WTC11 (cell line): ENCODE measurements at regions not wholly inside any gene's neighbourhood (a gene's known extent, or its start where the extent isn't known, plus 50 kb on each side); places are given as distances from the start of the nearest gene placed in this dataset.
"Not testable (repeated sequence)": the region's sequence is repeated elsewhere in the genome, so short reads cannot be mapped to it uniquely, and the experiment has no call there.

Experiments used
- ATAC-seq: fragments of 200-7000 bp; cut with Tn5 transposase; 2 replicates; pipeline ENCODE4 v1.10.0; 2021; ENCODE audit warnings: mild to moderate bottlenecking, moderate library complexity
- CTCF ChIA-PET: fragments of 300-600 bp; sonication (Branson Sonifier 250); formaldehyde crosslinking; loops from one replicate; lab custom pipeline; 2021; ENCODE audit warnings: antibody characterized with exemption; lab: Charles Lee
- POLR2A ChIA-PET: fragments of 350-600 bp; sonication (Branson Sonifier 250); formaldehyde crosslinking; loops from one replicate; lab custom pipeline; 2021; ENCODE audit warnings: antibody characterized with exemption; lab: Charles Lee
- DNase-seq: peaks from one replicate; pipeline ENCODE4 v3.0.0; 2021; ENCODE audit warnings: low spot score
- H3K27ac Mint-ChIP-seq: 2 replicates; pipeline ENCODE4 v1.8.0; 2021; ENCODE audit warnings: mixed read lengths
- H3K27me3 Mint-ChIP-seq: 2 replicates; pipeline ENCODE4 v1.8.0; 2021; ENCODE audit warnings: low read depth, mild to moderate bottlenecking, moderate library complexity, mixed read lengths
- H3K36me3 Mint-ChIP-seq: 2 replicates; pipeline ENCODE4 v1.8.0; 2021; ENCODE audit warnings: mixed read lengths
- H3K4me1 Mint-ChIP-seq: 2 replicates; pipeline ENCODE4 v1.8.0; 2022; ENCODE audit warnings: mixed read lengths
- H3K4me3 Mint-ChIP-seq: 2 replicates; pipeline ENCODE4 v1.8.0; 2021; ENCODE audit warnings: mild to moderate bottlenecking, moderate library complexity, mixed read lengths
- H3K9me3 Mint-ChIP-seq: 2 replicates; pipeline ENCODE4 v1.8.0; 2021; ENCODE audit warnings: mixed read lengths
- E2F4 ChIP-seq: sonication (generic); formaldehyde crosslinking; IDR thresholded peaks from 2 replicates; pipeline ENCODE4 v1.8.1; 2022; ENCODE audit warnings: low read depth, mild to moderate bottlenecking, moderate library complexity, missing genetic modification reagents, borderline replicate concordance
- ERG ChIP-seq: fragments of 250-450 bp; sonication (Bioruptor Pico); IDR thresholded peaks from 2 replicates; pipeline ENCODE4 v1.8.0; 2021; ENCODE audit warnings: mild to moderate bottlenecking
- FOXJ3 ChIP-seq: sonication (generic); formaldehyde crosslinking; IDR thresholded peaks from 2 replicates; pipeline ENCODE4 v1.9.0; 2021; ENCODE audit warnings: missing genetic modification reagents, mild to moderate bottlenecking, borderline replicate concordance
- GABPB1 ChIP-seq: sonication (generic); formaldehyde crosslinking; IDR thresholded peaks from 2 replicates; pipeline ENCODE4 v1.8.1; 2023; ENCODE audit warnings: mild to moderate bottlenecking, missing genetic modification reagents
- HMGA2 ChIP-seq: fragments of 250-450 bp; sonication (Bioruptor Pico); IDR thresholded peaks from 2 replicates; pipeline ENCODE4 v1.4.0; 2021; ENCODE audit warnings: mild to moderate bottlenecking, moderate library complexity
- KAT7 ChIP-seq: sonication (generic); formaldehyde crosslinking; IDR thresholded peaks from 2 replicates; pipeline ENCODE4 v1.8.1; 2023; ENCODE audit warnings: missing genetic modification reagents, mild to moderate bottlenecking, borderline replicate concordance
- MYBL2 ChIP-seq: sonication (generic); formaldehyde crosslinking; IDR thresholded peaks from 2 replicates; pipeline ENCODE4 v1.8.1; 2023; ENCODE audit warnings: mild to moderate bottlenecking, moderate library complexity, missing genetic modification reagents
- NR1H2 ChIP-seq: sonication (generic); formaldehyde crosslinking; IDR thresholded peaks from 2 replicates; pipeline ENCODE4 v1.9.0; 2021; ENCODE audit warnings: mild to moderate bottlenecking, moderate library complexity, missing genetic modification reagents
- NR3C1 ChIP-seq: sonication (generic); formaldehyde crosslinking; conservative IDR thresholded peaks from 2 replicates; pipeline ENCODE4 v1.8.1; 2023; ENCODE audit warnings: low read depth, mild to moderate bottlenecking, missing genetic modification reagents
- PRRX2 ChIP-seq: fragments of 250-450 bp; sonication (Bioruptor Pico); IDR thresholded peaks from 2 replicates; pipeline ENCODE4 v1.8.0; 2021; ENCODE audit warnings: mild to moderate bottlenecking
- RORB ChIP-seq: fragments of 250-450 bp; sonication (Bioruptor Pico); IDR thresholded peaks from 2 replicates; pipeline ENCODE4 v1.9.0; 2021; ENCODE audit warnings: mild to moderate bottlenecking
- TP53 ChIP-seq: sonication (generic); formaldehyde crosslinking; IDR thresholded peaks from 2 replicates; pipeline ENCODE4 v1.8.1; 2023; ENCODE audit warnings: mild to moderate bottlenecking, missing genetic modification reagents
- ZNF263 ChIP-seq: sonication (generic); formaldehyde crosslinking; IDR thresholded peaks from 2 replicates; pipeline ENCODE4 v1.8.1; 2022; ENCODE audit warnings: low read depth, mild to moderate bottlenecking, moderate library complexity, missing genetic modification reagents
- ZNF396 ChIP-seq: fragments of 250-450 bp; sonication (Bioruptor Pico); IDR thresholded peaks from 2 replicates; pipeline ENCODE4 v1.8.0; 2021; ENCODE audit warnings: mild to moderate bottlenecking, moderate library complexity, borderline replicate concordance
- ZNF671 ChIP-seq: fragments of 250-450 bp; sonication (Bioruptor Pico); IDR thresholded peaks from 2 replicates; pipeline ENCODE4 v1.8.0; 2021; ENCODE audit warnings: mild to moderate bottlenecking
- TF ChIP-seq, protein P1 (sequence below): sonication (generic); formaldehyde crosslinking; IDR thresholded peaks from 2 replicates; pipeline ENCODE4 v1.8.1; 2023; ENCODE audit warnings: mild to moderate bottlenecking, missing genetic modification reagents, borderline replicate concordance
- TF ChIP-seq, protein P2 (sequence below): sonication (generic); formaldehyde crosslinking; IDR thresholded peaks from 2 replicates; pipeline ENCODE4 v1.8.0; 2022; ENCODE audit warnings: missing genetic modification reagents

- TF ChIP-seq E2F4 (no peak), ZNF396 (CRISPR knock-in tag) (no peak), ZNF263 (CRISPR knock-in tag) (no peak), NR1H2 (CRISPR knock-in tag) (no peak), FOXJ3 (no peak), MYBL2 (CRISPR knock-in tag) (no peak)
- TF ChIP-seq, protein P1, sequence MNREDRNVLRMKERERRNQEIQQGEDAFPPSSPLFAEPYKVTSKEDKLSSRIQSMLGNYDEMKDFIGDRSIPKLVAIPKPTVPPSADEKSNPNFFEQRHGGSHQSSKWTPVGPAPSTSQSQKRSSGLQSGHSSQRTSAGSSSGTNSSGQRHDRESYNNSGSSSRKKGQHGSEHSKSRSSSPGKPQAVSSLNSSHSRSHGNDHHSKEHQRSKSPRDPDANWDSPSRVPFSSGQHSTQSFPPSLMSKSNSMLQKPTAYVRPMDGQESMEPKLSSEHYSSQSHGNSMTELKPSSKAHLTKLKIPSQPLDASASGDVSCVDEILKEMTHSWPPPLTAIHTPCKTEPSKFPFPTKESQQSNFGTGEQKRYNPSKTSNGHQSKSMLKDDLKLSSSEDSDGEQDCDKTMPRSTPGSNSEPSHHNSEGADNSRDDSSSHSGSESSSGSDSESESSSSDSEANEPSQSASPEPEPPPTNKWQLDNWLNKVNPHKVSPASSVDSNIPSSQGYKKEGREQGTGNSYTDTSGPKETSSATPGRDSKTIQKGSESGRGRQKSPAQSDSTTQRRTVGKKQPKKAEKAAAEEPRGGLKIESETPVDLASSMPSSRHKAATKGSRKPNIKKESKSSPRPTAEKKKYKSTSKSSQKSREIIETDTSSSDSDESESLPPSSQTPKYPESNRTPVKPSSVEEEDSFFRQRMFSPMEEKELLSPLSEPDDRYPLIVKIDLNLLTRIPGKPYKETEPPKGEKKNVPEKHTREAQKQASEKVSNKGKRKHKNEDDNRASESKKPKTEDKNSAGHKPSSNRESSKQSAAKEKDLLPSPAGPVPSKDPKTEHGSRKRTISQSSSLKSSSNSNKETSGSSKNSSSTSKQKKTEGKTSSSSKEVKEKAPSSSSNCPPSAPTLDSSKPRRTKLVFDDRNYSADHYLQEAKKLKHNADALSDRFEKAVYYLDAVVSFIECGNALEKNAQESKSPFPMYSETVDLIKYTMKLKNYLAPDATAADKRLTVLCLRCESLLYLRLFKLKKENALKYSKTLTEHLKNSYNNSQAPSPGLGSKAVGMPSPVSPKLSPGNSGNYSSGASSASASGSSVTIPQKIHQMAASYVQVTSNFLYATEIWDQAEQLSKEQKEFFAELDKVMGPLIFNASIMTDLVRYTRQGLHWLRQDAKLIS (CRISPR knock-in tag): no peak
- TF ChIP-seq, all 79 proteins: peak for 0
These were observed 57.1 kb upstream of the NCOA3 start (continued) for GRCh38 chr20:47444584-47444983.

DNA sequence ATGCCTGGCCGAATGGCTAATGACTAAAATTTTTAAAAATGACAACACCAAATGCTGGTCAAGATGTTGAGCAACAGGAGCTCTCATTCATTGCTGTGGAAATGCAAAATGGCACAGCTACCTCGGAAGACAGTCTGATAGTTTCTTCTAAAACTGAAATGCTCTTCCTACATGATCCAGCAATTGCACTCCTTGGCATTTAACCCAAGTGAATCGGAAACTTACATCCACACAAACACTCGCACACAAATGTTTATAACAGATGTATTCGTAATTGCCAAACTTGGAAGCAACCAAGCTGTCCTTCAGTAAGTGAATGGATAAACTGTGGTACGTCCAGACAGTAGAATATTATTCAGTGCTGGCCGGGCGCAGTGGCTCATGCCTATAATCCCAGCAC is 56.4 kb upstream of the NCOA3 start:
- DNase-seq (no peak), ATAC-seq (no peak)
- CTCF ChIA-PET: interaction anchor here (1.5 kb wide), 1 partner anchor 240 kb away, joined by 3 read pairs; no protein-coding TSS in a partner anchor
- Mint-ChIP-seq H3K27ac (no peak overlapping the region), H3K27me3 (no peaks in the 10 kb centered on the region), H3K9me3 (no peaks in the 10 kb centered on the region), H3K4me1 (peaks cover 4% of the 10 kb centered on the region; the same call in 1 of the 2 replicates), H3K36me3 (no peaks in the 10 kb centered on the region), H3K4me3 (no peak overlapping the region)
- POLR2A ChIA-PET: no interaction called here
- TF ChIP-seq E2F4: no peak

GRCh38 chr20:47447350-47448296 is 54.1 kb upstream of the NCOA3 start:
- H3K27ac Mint-ChIP-seq, H3K4me1 Mint-ChIP-seq, H3K4me3 Mint-ChIP-seq, H3K36me3 Mint-ChIP-seq, H3K27me3 Mint-ChIP-seq, ATAC-seq, H3K9me3 Mint-ChIP-seq, DNase-seq, POLR2A ChIA-PET, CTCF ChIA-PET: not testable (repeated sequence)

GRCh38 chr20:47448429-47448828 is 53.3 kb upstream of the NCOA3 start:
- no peaks in the 10 kb centered on the region for H3K9me3 Mint-ChIP-seq
- ATAC-seq (no peak), DNase-seq (no peak)
- ChIA-PET POLR2A (no interaction called here), CTCF (no interaction called here)
- no peaks in the 10 kb centered on the region for H3K36me3 Mint-ChIP-seq
- no peaks in the 10 kb centered on the region for H3K27me3 Mint-ChIP-seq
- no peak overlapping the region for H3K27ac Mint-ChIP-seq
- no peaks in the 10 kb centered on the region for H3K4me1 Mint-ChIP-seq
- no peak overlapping the region for H3K4me3 Mint-ChIP-seq
- TF ChIP-seq PRRX2 (CRISPR knock-in tag): no peak
- TF ChIP-seq GABPB1 (CRISPR knock-in tag): no peak
- TF ChIP-seq, protein P2, sequence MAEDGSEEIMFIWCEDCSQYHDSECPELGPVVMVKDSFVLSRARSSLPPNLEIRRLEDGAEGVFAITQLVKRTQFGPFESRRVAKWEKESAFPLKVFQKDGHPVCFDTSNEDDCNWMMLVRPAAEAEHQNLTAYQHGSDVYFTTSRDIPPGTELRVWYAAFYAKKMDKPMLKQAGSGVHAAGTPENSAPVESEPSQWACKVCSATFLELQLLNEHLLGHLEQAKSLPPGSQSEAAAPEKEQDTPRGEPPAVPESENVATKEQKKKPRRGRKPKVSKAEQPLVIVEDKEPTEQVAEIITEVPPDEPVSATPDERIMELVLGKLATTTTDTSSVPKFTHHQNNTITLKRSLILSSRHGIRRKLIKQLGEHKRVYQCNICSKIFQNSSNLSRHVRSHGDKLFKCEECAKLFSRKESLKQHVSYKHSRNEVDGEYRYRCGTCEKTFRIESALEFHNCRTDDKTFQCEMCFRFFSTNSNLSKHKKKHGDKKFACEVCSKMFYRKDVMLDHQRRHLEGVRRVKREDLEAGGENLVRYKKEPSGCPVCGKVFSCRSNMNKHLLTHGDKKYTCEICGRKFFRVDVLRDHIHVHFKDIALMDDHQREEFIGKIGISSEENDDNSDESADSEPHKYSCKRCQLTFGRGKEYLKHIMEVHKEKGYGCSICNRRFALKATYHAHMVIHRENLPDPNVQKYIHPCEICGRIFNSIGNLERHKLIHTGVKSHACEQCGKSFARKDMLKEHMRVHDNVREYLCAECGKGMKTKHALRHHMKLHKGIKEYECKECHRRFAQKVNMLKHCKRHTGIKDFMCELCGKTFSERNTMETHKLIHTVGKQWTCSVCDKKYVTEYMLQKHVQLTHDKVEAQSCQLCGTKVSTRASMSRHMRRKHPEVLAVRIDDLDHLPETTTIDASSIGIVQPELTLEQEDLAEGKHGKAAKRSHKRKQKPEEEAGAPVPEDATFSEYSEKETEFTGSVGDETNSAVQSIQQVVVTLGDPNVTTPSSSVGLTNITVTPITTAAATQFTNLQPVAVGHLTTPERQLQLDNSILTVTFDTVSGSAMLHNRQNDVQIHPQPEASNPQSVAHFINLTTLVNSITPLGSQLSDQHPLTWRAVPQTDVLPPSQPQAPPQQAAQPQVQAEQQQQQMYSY (CRISPR knock-in tag): no peak
- no peak for TF ChIP-seq NR3C1
- TF ChIP-seq TP53 (CRISPR knock-in tag): no peak
- no peak for TF ChIP-seq ZNF671 (CRISPR knock-in tag)
- no peak for TF ChIP-seq RORB (CRISPR knock-in tag)
- TF ChIP-seq ERG: no peak
- TF ChIP-seq E2F4: no peak
- no peak for TF ChIP-seq KAT7 (CRISPR knock-in tag)
- no peak for TF ChIP-seq HMGA2
